Spinal cord (tissue), 9 donors: ENCODE measurements at regions not wholly inside any gene's neighbourhood (a gene's known extent, or its start where the extent isn't known, plus 50 kb on each side); places are given as distances from the start of the nearest gene placed in this dataset.

Experiments used
- DNase-seq, 6 donors: peaks; one replicate each; pipeline versions ENCODE4 v3.0.0 to v3.0.0-alpha.2; 2013 to 2015; ENCODE audit warnings: low spot score in 6 of 6, low read depth in 4 of 6
- H3K27ac ChIP-seq: one replicate; pipeline ENCODE4 v1.5.1; 2013; ENCODE audit warnings: low read depth, low read length, control low read depth
- H3K27me3 ChIP-seq: one replicate; pipeline ENCODE4 v1.6.1; 2013; ENCODE audit warnings: low read length; ENCODE audit not compliant: control insufficient read depth, insufficient read depth
- H3K36me3 ChIP-seq: one replicate; pipeline ENCODE4 v1.6.1; 2013; ENCODE audit warnings: low read length; ENCODE audit not compliant: control insufficient read depth, insufficient read depth
- H3K4me1 ChIP-seq: one replicate; pipeline ENCODE4 v1.6.1; 2013; ENCODE audit warnings: low read length; ENCODE audit not compliant: control insufficient read depth, insufficient read depth
- H3K4me3 ChIP-seq: one replicate; pipeline ENCODE4 v1.5.1; 2013; ENCODE audit warnings: low read depth, low read length, control low read depth
- H3K9me3 ChIP-seq: one replicate; pipeline ENCODE4 v1.6.1; 2013; ENCODE audit warnings: low read length; ENCODE audit not compliant: control insufficient read depth, insufficient read depth
- WGBS: methylation state at CpG from one replicate; pipeline ENCODE4 v1.1.5; 2013; ENCODE audit warnings: missing lambda C conversion rate; ENCODE audit not compliant: insufficient coverage; 5-methylcytosine and 5-hydroxymethylcytosine counted together
- donor health status: healthy.

GRCh38 chr11:109264128-109264527 is 157.9 kb upstream of the C11orf87 start:
- Histone ChIP-seq H3K4me1 (no peaks in the 10 kb centered on the region), H3K9me3 (peaks cover 16% of the 10 kb centered on the region), H3K4me3 (no peak overlapping the region), H3K27me3 (no peaks in the 10 kb centered on the region), H3K36me3 (no peaks in the 10 kb centered on the region), H3K27ac (no peak overlapping the region)
- DNase-seq = no peak
- WGBS = no CpG with 5 or more reads among the region's 1 CpG

GRCh38 chr11:109267293-109268095 is 154.5 kb upstream of the C11orf87 start:
- 40% methylated on average over 1 of the region's 2 CpGs for WGBS
- Histone ChIP-seq H3K4me1 (no peaks in the 10 kb centered on the region), H3K36me3 (no peaks in the 10 kb centered on the region), H3K27ac (no peak overlapping the region), H3K27me3 (no peaks in the 10 kb centered on the region), H3K9me3 (peaks cover 17% of the 10 kb centered on the region), H3K4me3 (no peak overlapping the region)
- no peak for DNase-seq

- H3K36me3 ChIP-seq = no peaks in the 10 kb centered on the region
- no peaks in the 10 kb centered on the region for H3K27me3 ChIP-seq
- WGBS = 92% methylated on average over 2 of the region's 2 CpGs
- no peaks in the 10 kb centered on the region for H3K4me1 ChIP-seq
- H3K4me3 ChIP-seq = no peak overlapping the region
- peaks cover 3% of the 10 kb centered on the region for H3K9me3 ChIP-seq
- no peak overlapping the region for H3K27ac ChIP-seq
- no peak for DNase-seq
Observed at GRCh38 chr11:109275931-109276330, 146.1 kb upstream of the C11orf87 start.

GRCh38 chr11:109285465-109285864 is 136.5 kb upstream of the C11orf87 start:
- no peak overlapping the region for H3K4me3 ChIP-seq
- no CpG with 5 or more reads among the region's 2 CpGs for WGBS
- H3K27ac ChIP-seq = no peak overlapping the region
- H3K36me3 ChIP-seq = no peaks in the 10 kb centered on the region
- H3K27me3 ChIP-seq = no peaks in the 10 kb centered on the region
- DNase-seq = no peak
- no peaks in the 10 kb centered on the region for H3K4me1 ChIP-seq
- peaks cover 2% of the 10 kb centered on the region for H3K9me3 ChIP-seq

- no peak for DNase-seq
- H3K27ac ChIP-seq = no peak overlapping the region
- no peaks in the 10 kb centered on the region for H3K9me3 ChIP-seq
- no peaks in the 10 kb centered on the region for H3K4me1 ChIP-seq
- no CpG with 5 or more reads among the region's 2 CpGs for WGBS
- no peak overlapping the region for H3K4me3 ChIP-seq
- no peaks in the 10 kb centered on the region for H3K27me3 ChIP-seq
- H3K36me3 ChIP-seq = no peaks in the 10 kb centered on the region
Observed at GRCh38 chr11:109291553-109291952, 130.4 kb upstream of the C11orf87 start.

- Histone ChIP-seq H3K27ac (no peak overlapping the region), H3K9me3 (no peaks in the 10 kb centered on the region), H3K27me3 (no peaks in the 10 kb centered on the region), H3K36me3 (no peaks in the 10 kb centered on the region), H3K4me3 (no peak overlapping the region), H3K4me1 (no peaks in the 10 kb centered on the region)
- WGBS = no CpG with 5 or more reads among the region's 2 CpGs
- peak in 1 of 6 donors; percentile 37 for DNase-seq
Observed at GRCh38 chr11:109298865-109299264, 123.1 kb upstream of the C11orf87 start.

- no peak overlapping the region for H3K4me3 ChIP-seq
- no peaks in the 10 kb centered on the region for H3K27me3 ChIP-seq
- H3K4me1 ChIP-seq = no peaks in the 10 kb centered on the region
- no peak overlapping the region for H3K27ac ChIP-seq
- H3K9me3 ChIP-seq = no peaks in the 10 kb centered on the region
- no peaks in the 10 kb centered on the region for H3K36me3 ChIP-seq
- peak in 2 of 6 donors; percentile 6 to 45 for DNase-seq
- WGBS = no CpG with 5 or more reads among the region's 3 CpGs
Observed at GRCh38 chr11:109300211-109300610, 121.8 kb upstream of the C11orf87 start.

GRCh38 chr11:109302591-109303334 is 119.2 kb upstream of the C11orf87 start:
- Histone ChIP-seq H3K4me3 (no peak overlapping the region), H3K4me1 (no peaks in the 10 kb centered on the region), H3K27me3 (no peaks in the 10 kb centered on the region), H3K36me3 (no peaks in the 10 kb centered on the region), H3K9me3 (no peaks in the 10 kb centered on the region), H3K27ac (no peak overlapping the region)
- no peak for DNase-seq
- 92% methylated on average over 3 of the region's 4 CpGs for WGBS

GRCh38 chr11:109303342-109303741 is 118.6 kb upstream of the C11orf87 start:
- no peaks in the 10 kb centered on the region for H3K27me3 ChIP-seq
- 57% methylated on average over 1 of the region's 1 CpG for WGBS
- no peak overlapping the region for H3K4me3 ChIP-seq
- no peaks in the 10 kb centered on the region for H3K4me1 ChIP-seq
- H3K36me3 ChIP-seq = no peaks in the 10 kb centered on the region
- DNase-seq = no peak
- H3K27ac ChIP-seq = no peak overlapping the region
- H3K9me3 ChIP-seq = no peaks in the 10 kb centered on the region

GRCh38 chr11:109304159-109304558 is 117.8 kb upstream of the C11orf87 start:
- H3K27ac ChIP-seq = no peak overlapping the region
- no peaks in the 10 kb centered on the region for H3K9me3 ChIP-seq
- no peak overlapping the region for H3K4me3 ChIP-seq
- no peaks in the 10 kb centered on the region for H3K36me3 ChIP-seq
- no peaks in the 10 kb centered on the region for H3K4me1 ChIP-seq
- H3K27me3 ChIP-seq = no peaks in the 10 kb centered on the region
- WGBS = no CpG with 5 or more reads among the region's 1 CpG
- no peak for DNase-seq
